Stimulated activated CD4-positive, alpha-beta T cell treated with anti-CD3 and anti-CD28 coated beads, Interleukin-4, amount 100 ng/mL, for 24 hours (primary cell): ENCODE measurements at regions not wholly inside any gene's neighbourhood (a gene's known extent, or its start where the extent isn't known, plus 50 kb on each side); places are given as distances from the start of the nearest gene placed in this dataset.
"Not testable (repeated sequence)": the region's sequence is repeated elsewhere in the genome, so short reads cannot be mapped to it uniquely, and the experiment has no call there.

Source experiments
- DNase-seq: peaks from one replicate; pipeline ENCODE4 v3.0.0-alpha.2; 2020

GRCh38 chr3:197404030-197404429 lies 105.6 kb upstream of the DLG1 start:
- no peak for DNase-seq

- not testable (repeated sequence) for DNase-seq
Observed at GRCh38 chr3:197402401-197402800, 104.0 kb upstream of the DLG1 start.

GRCh38 chr3:197399486-197399885 lies 101.1 kb upstream of the DLG1 start:
- DNase-seq = no peak

DNA sequence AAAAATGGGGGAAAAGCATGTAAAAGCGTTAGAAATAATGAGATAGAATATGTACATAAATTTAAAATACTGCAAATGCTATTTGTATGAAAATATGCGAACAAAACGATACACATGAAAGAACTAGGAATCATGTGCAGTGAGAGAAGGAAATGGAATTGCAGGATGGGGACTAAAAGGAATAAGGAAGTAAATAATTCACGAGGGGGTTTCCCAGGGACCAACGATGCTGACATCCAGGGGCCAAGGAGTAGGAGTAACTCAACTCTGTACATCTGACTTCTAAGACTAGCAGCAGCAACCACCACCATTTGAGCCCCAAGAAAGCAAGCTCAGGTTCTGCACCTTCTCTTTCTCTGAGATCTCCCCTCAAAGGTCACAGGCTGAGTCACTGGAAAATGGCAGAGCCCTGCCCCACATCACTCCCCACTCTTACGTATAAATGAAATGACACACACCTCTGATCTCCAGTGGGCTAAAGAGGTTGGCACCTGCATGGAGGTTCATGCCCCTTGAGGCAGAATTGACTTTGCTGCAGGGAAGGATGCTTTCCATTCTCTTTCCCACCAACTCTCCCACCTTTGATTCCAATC lies 100.0 kb upstream of the DLG1 start:
- DNase-seq = peak; percentile 16

GRCh38 chr3:197397838-197398237 lies 99.4 kb upstream of the DLG1 start:
- no peak for DNase-seq

GRCh38 chr3:197394464-197395321 lies 96.3 kb upstream of the DLG1 start:
- peak; percentile 68 for DNase-seq

DNA sequence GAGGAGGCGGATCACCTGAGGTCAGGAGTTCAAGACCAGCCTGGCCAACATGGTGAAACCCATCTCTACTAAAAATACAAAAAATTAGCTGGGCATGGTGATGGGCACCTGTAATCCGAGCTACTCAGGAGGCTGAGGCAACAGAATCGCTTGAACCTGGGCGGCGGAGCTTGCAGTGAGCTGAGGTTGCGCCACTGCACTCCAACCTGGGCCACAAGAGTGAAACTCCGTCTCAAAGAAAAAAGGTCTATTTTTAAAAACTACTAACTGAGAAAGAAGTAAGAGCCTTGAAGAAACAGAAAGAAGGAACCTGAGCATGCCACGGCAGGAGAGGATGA lies 95.7 kb upstream of the DLG1 start:
- DNase-seq = not testable (repeated sequence)

GRCh38 chr3:197393711-197394110 lies 95.3 kb upstream of the DLG1 start:
- DNase-seq = no peak

- no peak for DNase-seq
Observed at GRCh38 chr3:197392961-197393360, 94.5 kb upstream of the DLG1 start.

DNA sequence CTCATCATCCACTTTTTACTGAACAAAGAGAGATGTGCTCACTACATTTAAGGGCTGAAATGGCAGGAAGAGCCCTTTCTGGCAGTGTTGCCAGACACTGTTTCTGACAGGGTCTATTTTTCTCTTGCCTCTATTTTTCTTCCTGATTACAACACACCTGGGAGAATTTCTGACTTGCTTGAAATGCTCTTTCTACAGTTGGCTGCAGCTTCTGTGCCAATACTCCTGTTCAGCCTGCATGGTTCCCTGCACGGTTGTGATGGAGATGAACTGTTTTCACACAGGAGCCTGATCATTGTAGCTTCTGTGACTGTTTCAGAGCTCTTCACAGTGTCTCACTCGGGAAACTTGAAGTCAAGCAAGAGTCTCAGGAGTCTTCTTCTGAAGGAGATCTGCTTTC lies 83.0 kb upstream of the DLG1 start:
- no peak for DNase-seq

- DNase-seq = no peak
Observed at GRCh38 chr3:197380786-197381185, 82.4 kb upstream of the DLG1 start.

DNA sequence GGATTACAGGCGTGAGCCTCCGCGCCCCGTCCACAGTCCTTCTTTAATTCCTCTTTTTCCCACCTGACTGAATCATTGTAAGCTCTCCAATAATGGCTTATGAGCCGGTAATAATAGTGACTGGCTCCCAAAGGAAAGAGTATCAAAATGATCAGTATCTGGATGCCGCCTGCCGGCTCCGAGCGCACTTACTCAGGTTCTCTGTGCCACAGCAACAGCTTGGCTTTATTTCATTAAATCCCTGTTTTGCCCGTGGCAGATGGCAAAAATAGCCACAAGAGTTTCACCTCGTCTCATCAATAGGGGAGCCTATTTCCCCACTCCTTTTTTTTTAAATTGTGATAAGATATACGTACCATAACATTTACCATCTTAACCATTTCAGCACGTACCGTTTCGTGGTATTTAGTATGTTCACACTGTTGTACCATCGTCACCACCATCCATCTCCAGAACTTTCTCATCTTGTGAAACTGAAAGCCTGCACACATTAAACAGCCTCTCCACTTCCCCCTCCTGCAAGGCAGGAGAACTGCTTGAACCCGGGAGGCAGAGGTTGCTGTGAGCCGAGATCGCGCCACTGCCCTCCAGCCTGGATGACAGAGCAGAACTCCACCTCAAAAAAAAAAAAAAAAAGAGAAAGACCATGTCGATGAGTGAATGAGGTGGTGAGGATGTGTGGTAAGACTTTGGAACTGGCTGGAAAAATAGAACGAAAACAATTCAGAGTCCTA lies 80.7 kb upstream of the DLG1 start:
- no peak for DNase-seq

DNA sequence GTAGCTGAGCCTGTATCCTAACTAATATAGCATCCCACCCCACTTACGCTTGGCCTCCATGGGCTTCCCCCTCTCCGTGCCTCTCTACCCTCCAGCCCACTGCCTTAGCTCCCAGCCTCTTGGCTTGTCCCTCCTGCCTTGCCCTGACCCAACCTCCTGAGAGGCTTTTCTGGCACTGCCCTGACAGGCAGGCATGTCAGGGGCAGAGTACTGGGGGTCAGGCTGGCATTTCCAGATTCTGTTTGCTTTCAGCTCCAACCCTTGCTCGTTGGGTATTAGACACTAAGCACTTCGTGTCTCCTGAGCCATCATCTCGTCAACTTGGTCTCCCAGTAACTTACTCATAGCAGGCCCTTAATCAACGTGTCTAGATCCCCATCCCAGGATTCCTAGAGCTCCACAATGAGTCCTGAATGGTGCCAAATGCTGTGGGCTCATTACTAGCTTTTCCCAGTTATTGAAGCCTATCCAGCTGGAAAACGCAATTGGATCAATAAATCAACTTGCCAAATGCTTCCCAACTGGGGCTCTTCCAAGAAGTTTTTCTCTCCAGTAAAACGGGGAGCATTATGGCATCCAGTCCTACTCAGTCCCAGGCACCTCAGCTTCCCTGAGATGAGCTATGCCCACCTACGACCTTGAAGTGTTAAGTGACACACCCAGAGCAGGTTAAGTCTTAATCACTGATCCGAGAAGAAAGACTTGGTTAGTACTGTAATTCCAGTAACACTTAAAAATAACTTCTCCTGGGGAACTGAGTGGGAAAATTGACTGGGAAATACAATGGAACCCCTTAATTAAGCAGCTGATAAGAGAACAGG lies 78.5 kb upstream of the DLG1 start:
- no peak for DNase-seq

DNA sequence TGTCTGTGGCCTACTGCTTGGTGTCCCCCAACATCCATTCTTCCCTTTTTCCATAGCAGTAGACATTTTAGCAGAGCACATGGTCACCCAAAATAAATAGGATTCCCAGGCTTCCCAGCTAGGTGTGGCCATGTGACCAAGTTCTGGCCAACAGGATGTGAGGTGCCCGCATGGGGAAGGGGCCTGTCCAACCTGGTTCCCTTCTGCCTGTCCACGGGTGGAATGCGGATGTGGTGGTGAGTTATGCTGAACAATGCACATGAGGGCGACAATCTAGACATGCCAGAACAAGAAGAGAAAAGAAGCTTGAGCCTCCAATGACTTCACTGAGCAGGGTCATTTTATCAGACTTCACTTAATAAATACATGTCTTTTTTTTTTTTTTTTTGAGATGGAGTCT lies 77.6 kb upstream of the DLG1 start:
- no peak for DNase-seq

- DNase-seq = no peak
Observed at GRCh38 chr3:197375001-197375441, 76.6 kb upstream of the DLG1 start.

DNA sequence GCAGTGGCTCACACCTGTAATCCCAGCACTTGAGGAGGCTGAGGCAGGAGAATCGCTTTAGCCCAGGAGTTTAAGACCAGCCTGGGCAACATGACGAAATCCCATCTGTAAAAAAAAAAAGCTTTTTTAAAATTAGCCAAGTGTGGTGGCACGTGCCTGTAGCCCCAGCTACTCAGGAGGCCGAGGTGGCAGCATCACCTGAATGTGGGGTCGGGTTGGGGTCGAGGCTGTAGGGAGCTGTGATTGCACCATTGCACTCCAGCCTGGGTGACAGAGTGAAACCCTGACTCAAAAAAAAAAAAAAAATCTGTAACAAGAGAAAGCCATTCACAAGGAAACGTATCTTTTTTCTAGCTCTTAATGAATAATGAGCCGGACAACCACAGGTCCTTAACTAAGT lies 74.7 kb upstream of the DLG1 start:
- no peak for DNase-seq

- DNase-seq = no peak
Observed at GRCh38 chr3:197372047-197372661, 73.7 kb upstream of the DLG1 start.

DNA sequence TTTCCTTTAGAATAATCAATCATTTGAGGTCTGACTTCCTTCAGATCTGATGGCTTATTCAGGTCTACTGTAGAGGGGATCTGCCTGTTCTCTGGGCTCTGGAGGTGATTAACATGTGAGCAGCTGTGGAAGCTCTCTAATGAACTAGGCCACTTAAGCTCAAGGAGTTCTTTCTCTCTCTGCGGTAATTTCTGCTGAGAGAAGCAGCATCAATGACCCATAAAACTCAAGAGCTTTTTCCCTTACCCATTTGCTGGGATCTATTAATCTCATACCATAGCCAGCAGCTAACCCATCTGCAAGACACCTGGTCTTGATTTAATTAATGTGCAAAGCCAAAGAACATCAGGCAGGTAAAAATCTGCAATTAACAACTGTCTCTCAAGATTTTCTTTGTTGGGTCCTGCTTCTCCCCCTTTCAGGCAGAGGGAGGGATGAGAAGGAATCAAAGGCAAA lies 73.2 kb upstream of the DLG1 start:
- DNase-seq = no peak

DNA sequence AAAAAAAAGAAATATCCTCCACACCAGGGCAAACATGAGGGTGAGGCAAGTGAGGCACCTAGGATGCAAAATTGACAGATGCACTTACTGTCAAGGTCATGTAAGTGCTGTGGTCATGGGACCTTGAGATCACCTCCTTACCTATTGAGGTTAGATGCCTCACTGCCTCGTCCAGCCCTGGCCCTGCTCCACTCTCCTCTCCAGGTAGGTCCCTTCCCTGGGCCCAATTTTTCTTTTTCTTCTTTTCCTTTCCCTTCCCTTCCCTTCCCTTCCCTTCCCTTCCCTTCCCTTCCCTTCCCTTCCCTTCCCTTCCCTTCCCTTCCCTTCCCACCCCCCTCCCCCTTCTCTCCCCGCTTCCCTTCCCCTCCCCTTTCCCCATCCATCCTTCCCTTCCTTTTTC lies 71.1 kb upstream of the DLG1 start:
- no peak for DNase-seq

- no peak for DNase-seq
Observed at GRCh38 chr3:197368821-197369220, 70.4 kb upstream of the DLG1 start.

DNA sequence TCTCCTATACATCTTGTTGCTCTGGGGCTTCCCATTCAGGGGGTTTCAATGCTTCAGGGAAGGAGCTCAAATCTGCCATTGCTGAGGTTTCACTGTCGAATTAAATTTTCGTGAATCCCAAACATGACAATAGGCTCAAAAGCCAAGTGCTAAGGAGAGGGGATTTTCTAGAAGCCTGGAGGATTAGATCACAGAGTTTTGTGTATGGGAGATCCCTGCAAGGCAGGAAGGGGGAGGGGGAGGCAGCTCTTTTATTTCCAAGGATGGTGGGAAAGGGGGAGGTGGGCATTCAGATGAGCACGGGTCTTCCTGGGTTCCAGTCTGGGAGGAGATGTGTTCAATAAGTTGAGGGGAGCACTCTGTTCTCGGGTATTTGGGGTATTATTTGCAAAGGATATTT lies 69.9 kb upstream of the DLG1 start:
- DNase-seq = no peak

DNA sequence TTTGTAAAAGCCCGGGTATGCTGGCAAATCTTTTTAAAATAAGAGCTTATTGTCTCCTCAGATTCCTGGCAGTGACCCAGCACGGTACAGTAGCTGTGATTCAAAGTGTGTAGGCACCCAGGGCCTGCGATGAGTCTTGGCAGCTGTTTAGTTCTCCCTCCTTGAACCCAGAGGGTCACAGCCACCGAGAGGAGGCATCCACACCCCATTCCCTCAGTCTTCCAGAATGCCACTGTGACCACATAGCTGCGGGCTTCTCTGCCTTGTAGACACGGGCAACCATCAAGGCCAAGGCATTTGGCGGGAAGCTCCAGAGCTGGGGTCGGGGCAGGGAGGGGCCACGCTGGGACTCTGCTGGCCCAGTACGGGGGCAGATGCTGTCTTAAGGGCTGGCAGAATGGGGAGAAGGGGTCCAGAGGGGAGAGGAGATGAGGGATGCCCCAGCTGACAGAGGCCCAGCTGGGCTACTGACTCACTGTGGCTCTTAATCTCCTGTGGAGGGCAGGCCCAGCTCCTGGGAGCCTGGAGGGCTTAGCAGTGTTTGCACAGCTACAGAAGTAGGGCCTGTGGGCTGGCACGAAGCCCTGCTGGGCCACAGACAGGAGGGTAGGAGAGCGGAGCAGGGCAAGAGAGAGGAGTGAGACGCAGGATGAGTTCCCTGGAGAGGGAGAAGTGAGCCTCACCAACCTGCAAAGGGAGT lies 68.8 kb upstream of the DLG1 start:
- no peak for DNase-seq
